Neuronal stem cell (in vitro differentiated cells): ENCODE measurements at regions not wholly inside any gene's neighbourhood (a gene's known extent, or its start where the extent isn't known, plus 50 kb on each side); places are given as distances from the start of the nearest gene placed in this dataset.

Experiments
- DNase-seq: peaks from one replicate; pipeline ENCODE4 v3.0.0-alpha.2; 2013; ENCODE audit warnings: low spot score
- H2AFZ ChIP-seq: one replicate; pipeline ENCODE4 v1.6.1; 2013; ENCODE audit warnings: mild to moderate bottlenecking, low read length, inconsistent platforms
- H2AK5ac ChIP-seq: 2 replicates; pipeline ENCODE4 v1.6.1; 2013; ENCODE audit warnings: low read depth, mild to moderate bottlenecking, inconsistent platforms, low read length, moderate library complexity, mixed read lengths
- H2BK120ac ChIP-seq: 2 replicates; pipeline ENCODE4 v1.6.1; 2013; ENCODE audit warnings: low read depth, mild to moderate bottlenecking, inconsistent platforms, low read length, moderate library complexity, mixed read lengths
- H2BK12ac ChIP-seq: one replicate; pipeline ENCODE4 v1.6.1; 2013; ENCODE audit warnings: low read length, inconsistent platforms
- H2BK15ac ChIP-seq: 2 replicates; pipeline ENCODE4 v1.6.1; 2013; ENCODE audit warnings: mild to moderate bottlenecking, low read length, inconsistent platforms, mixed read lengths
- H2BK5ac ChIP-seq: one replicate; pipeline ENCODE4 v1.6.1; 2013; ENCODE audit warnings: inconsistent platforms, mild to moderate bottlenecking, low read length, moderate library complexity
- H3K14ac ChIP-seq: one replicate; pipeline ENCODE4 v1.6.1; 2013; ENCODE audit warnings: low read length, inconsistent platforms
- H3K18ac ChIP-seq: 2 replicates; pipeline ENCODE4 v1.6.1; 2013; ENCODE audit warnings: low read length, inconsistent platforms
- H3K23ac ChIP-seq: 2 replicates; pipeline ENCODE4 v1.6.1; 2013; ENCODE audit warnings: low read depth, mild to moderate bottlenecking, mixed read lengths, low read length, inconsistent platforms; ENCODE audit not compliant: poor library complexity
- H3K27ac ChIP-seq: replicated peaks from 3 replicates; pipeline ENCODE4 v1.5.1; 2013; ENCODE audit warnings: low read length, inconsistent platforms
- H3K27me3 ChIP-seq, 3 experiments: 2 replicates each; pipeline ENCODE4 v1.6.1; 2013; ENCODE audit warnings: low read length in 3 of 3, mild to moderate bottlenecking in 2 of 3, inconsistent platforms in 1 of 3, low read depth in 1 of 3, mixed read lengths in 1 of 3, moderate library complexity in 1 of 3; ENCODE audit not compliant: control insufficient read depth in 3 of 3, insufficient read depth in 3 of 3
- H3K36me3 ChIP-seq, 2 donors: replicated peaks in 1 of 2; 2 replicates each; pipeline ENCODE4 v1.6.1; 2013; ENCODE audit warnings: low read length in 2 of 2; ENCODE audit not compliant: control insufficient read depth in 2 of 2, insufficient read depth in 2 of 2
- H3K4ac ChIP-seq: 2 replicates; pipeline ENCODE4 v1.6.1; 2013; ENCODE audit warnings: inconsistent platforms, mild to moderate bottlenecking, low read length, moderate library complexity
- H3K4me1 ChIP-seq, 2 donors: 1 replicate in 1 of 2; 2 replicates in 1 of 2; pipeline ENCODE4 v1.6.1; 2013; ENCODE audit warnings: low read length in 2 of 2, low read depth in 1 of 2; ENCODE audit not compliant: control insufficient read depth in 2 of 2, insufficient read depth in 1 of 2
- H3K4me2 ChIP-seq: one replicate; pipeline ENCODE4 v1.6.1; 2013; ENCODE audit warnings: mild to moderate bottlenecking, low read length, inconsistent platforms; ENCODE audit not compliant: insufficient read depth, poor library complexity, severe bottlenecking
- H3K4me3 ChIP-seq, 2 donors: 2 replicates each; pipeline ENCODE4 v1.5.1; 2013; ENCODE audit warnings: low read length in 2 of 2, mild to moderate bottlenecking in 2 of 2, inconsistent platforms in 1 of 2, moderate library complexity in 1 of 2
- H3K79me1 ChIP-seq: one replicate; pipeline ENCODE4 v1.6.1; 2013; ENCODE audit warnings: low read depth, mild to moderate bottlenecking, inconsistent platforms, low read length, moderate library complexity
- H3K9ac ChIP-seq: one replicate; pipeline ENCODE4 v1.6.1; 2013; ENCODE audit warnings: mild to moderate bottlenecking, low read depth, low read length, inconsistent platforms; ENCODE audit not compliant: poor library complexity
- H3K9me3 ChIP-seq, 2 donors: replicated peaks in 1 of 2; 2 replicates each; pipeline versions ENCODE3 to v1.6.1; 2013; ENCODE audit warnings: low read length in 2 of 2, mild to moderate bottlenecking in 2 of 2, inconsistent platforms in 1 of 2, low read depth in 1 of 2, mixed read lengths in 1 of 2, moderate library complexity in 1 of 2; ENCODE audit not compliant: control insufficient read depth in 2 of 2, insufficient read depth in 1 of 2
- H4K8ac ChIP-seq: one replicate; pipeline ENCODE4 v1.6.1; 2013; ENCODE audit warnings: low read depth, mild to moderate bottlenecking, inconsistent platforms, low read length, moderate library complexity
- H4K91ac ChIP-seq: one replicate; pipeline ENCODE4 v1.6.1; 2013; ENCODE audit warnings: low read length, low read depth, mild to moderate bottlenecking, inconsistent platforms; ENCODE audit not compliant: poor library complexity
- WGBS, 2 donors: extraction: QIAGEN DNeasy Blood & Tissue Kit; methylation state at CpG; one replicate each; pipeline ENCODE4 v1.1.7; 2013; ENCODE audit warnings: missing lambda C conversion rate in 2 of 2, mixed read lengths in 1 of 2; ENCODE audit not compliant: insufficient read length in 2 of 2, insufficient replicate concordance in 1 of 2; ENCODE audit errors: extremely low coverage in 2 of 2; 5-methylcytosine and 5-hydroxymethylcytosine counted together

DNA sequence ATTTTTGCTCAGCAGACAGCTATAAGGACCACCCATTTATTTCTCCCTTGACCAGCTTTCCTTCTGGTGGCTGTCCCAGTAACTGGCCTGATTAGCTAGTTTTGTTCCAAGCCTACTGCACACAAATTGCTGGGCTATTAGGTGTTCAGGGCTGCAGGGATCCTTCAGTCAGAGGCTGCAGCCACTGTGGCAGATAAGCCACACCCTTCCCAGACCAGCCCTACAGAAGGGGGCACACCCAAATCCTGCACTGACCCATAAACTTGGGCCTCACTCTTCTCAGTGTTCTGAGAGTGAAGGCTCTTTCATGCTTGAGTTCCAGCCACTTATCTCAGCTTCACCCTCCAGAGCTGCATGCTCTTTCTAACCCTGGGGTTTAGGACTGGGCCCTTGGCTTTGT, 200.0 kb downstream of the AASDHPPT start:
- peaks cover 0 to 1% of the 10 kb centered on the region in 2 donors for H3K4me1 ChIP-seq
- H2BK15ac ChIP-seq = no peak overlapping the region
- H3K18ac ChIP-seq = peak overlapping the region; percentile 17
- H3K14ac ChIP-seq = no peak overlapping the region
- no peaks in the 10 kb centered on the region for H3K27me3 ChIP-seq
- H4K91ac ChIP-seq = no peak overlapping the region
- no peak overlapping the region for H3K9ac ChIP-seq
- no peak overlapping the region for H3K4me2 ChIP-seq
- H3K79me1 ChIP-seq = no peaks in the 10 kb centered on the region
- H2BK5ac ChIP-seq = peak overlapping the region; percentile 18
- no peak overlapping the region for H2AK5ac ChIP-seq
- H2BK12ac ChIP-seq = no peak overlapping the region
- H3K27ac ChIP-seq = no peak overlapping the region
- no peaks in the 10 kb centered on the region for H3K9me3 ChIP-seq
- no peak overlapping the region for H4K8ac ChIP-seq
- H2BK120ac ChIP-seq = no peak overlapping the region
- H3K23ac ChIP-seq = no peak overlapping the region
- no peaks in the 10 kb centered on the region for H3K36me3 ChIP-seq
- no peak overlapping the region for H3K4me3 ChIP-seq
- H3K4ac ChIP-seq = no peak overlapping the region
- H2AFZ ChIP-seq = no peak overlapping the region
- DNase-seq = no peak

DNA sequence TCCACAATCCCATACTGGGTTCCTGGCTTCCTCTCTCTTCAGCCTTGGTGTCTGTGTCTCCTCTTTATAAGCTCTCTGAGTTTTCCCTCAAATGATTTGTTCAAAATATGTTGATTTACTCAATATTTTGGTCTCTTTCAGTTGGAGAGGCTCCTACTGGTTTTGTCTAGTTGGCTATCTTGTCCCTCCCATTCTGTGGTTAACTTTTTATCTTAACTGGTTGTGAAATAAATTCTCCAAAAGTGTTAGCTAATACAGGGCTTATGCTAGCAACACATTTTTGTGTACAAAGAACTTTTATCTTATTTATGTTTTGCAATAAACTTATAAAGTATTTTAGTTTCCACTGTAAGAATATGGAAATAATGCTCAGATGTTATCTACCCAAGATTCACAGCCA, 200.9 kb downstream of the AASDHPPT start:
- Histone ChIP-seq H3K4ac (no peak overlapping the region), H3K9ac (no peak overlapping the region), H3K14ac (no peak overlapping the region), H2BK15ac (no peak overlapping the region), H4K8ac (no peak overlapping the region), H3K4me3 (no peak overlapping the region), H4K91ac (no peak overlapping the region), H3K18ac (no peak overlapping the region), H3K9me3 (no peaks in the 10 kb centered on the region), H3K4me2 (no peak overlapping the region), H3K4me1 (peaks cover 0 to 1% of the 10 kb centered on the region in 2 donors), H2AFZ (no peak overlapping the region), H3K36me3 (no peaks in the 10 kb centered on the region), H2BK120ac (no peak overlapping the region), H3K23ac (no peak overlapping the region), H3K79me1 (no peaks in the 10 kb centered on the region), H2BK5ac (no peak overlapping the region), H3K27ac (no peak overlapping the region), H3K27me3 (no peaks in the 10 kb centered on the region), H2AK5ac (no peak overlapping the region), H2BK12ac (no peak overlapping the region)
- DNase-seq = no peak

DNA sequence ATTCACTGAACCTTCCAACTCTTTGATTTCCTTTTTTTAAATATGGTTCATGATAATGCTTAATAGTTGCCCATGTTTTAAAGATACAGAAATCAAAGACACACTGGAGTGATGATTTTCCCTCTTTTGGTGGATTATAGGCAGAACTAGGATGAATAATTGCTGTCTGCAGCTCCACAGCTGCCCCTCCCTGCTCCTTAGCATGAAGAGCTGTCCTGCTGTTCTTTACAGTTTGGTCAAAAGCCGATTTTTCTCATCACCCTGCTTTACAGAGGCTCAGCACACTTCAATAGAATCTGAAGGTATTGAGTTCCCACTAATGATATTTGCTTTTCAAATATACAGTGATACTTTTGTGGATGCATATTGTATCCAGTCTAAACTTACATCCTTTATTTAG, 202.6 kb downstream of the AASDHPPT start:
- no peak overlapping the region for H3K4me3 ChIP-seq
- H2BK15ac ChIP-seq = no peak overlapping the region
- no peaks in the 10 kb centered on the region for H3K9me3 ChIP-seq
- H3K18ac ChIP-seq = no peak overlapping the region
- H3K4me1 ChIP-seq = peaks cover 0 to 1% of the 10 kb centered on the region in 2 donors
- H3K14ac ChIP-seq = no peak overlapping the region
- no CpG with 5 or more reads among the region's 1 CpG for WGBS, 2 donors
- no peak overlapping the region for H4K91ac ChIP-seq
- no peak for DNase-seq
- no peak overlapping the region for H3K23ac ChIP-seq
- H2AK5ac ChIP-seq = no peak overlapping the region
- no peak overlapping the region for H2BK12ac ChIP-seq
- no peak overlapping the region for H3K27ac ChIP-seq
- no peaks in the 10 kb centered on the region for H3K27me3 ChIP-seq
- no peak overlapping the region for H3K9ac ChIP-seq
- no peak overlapping the region for H2BK5ac ChIP-seq
- H3K4ac ChIP-seq = no peak overlapping the region
- no peaks in the 10 kb centered on the region for H3K79me1 ChIP-seq
- H3K4me2 ChIP-seq = no peak overlapping the region
- H4K8ac ChIP-seq = no peak overlapping the region
- H2AFZ ChIP-seq = no peak overlapping the region
- H3K36me3 ChIP-seq = no peaks in the 10 kb centered on the region
- H2BK120ac ChIP-seq = no peak overlapping the region

DNA sequence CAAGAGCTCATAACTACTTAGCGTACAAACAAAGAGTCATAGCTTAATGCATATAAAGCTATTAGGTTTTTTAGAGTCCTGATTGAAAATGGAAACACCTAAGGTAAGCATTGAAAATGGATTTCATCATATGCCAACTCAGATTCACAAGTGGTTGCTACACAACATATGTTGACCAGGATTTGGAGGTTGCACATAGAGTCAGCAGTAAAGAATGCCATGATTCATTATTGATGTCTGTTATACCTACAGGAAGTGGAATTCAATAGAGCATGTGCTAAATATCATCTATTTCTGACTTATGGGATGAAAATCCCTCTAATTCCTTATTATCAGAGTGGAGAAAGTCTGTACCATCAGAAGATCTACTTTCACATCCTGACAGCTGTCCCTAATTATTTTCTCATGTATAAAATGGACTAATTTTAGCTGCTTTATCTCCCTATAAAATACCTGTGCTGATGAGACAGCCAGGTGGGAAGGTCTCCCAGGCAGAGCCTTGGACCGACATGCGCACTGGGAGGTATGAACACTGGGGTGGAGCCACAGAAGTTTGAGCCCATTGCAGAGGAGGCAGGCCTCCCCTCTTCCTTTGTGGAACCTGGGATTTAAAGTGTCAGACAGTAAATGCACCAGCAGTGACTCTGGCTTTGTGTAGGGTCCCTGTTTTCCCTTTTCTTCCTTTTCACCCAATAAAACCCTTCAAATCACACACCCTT, 204.2 kb downstream of the AASDHPPT start:
- WGBS, 2 donors = no CpG with 5 or more reads among the region's 3 CpGs

More for the DNA sequence above, 204.2 kb downstream of the AASDHPPT start:
- Histone ChIP-seq H4K8ac (no peak overlapping the region), H4K91ac (no peak overlapping the region), H3K9ac (no peak overlapping the region), H3K14ac (no peak overlapping the region), H2AFZ (no peak overlapping the region), H3K79me1 (no peaks in the 10 kb centered on the region), H3K27me3 (no peaks in the 10 kb centered on the region), H2BK120ac (no peak overlapping the region), H3K9me3 (no peaks in the 10 kb centered on the region), H2AK5ac (no peak overlapping the region), H2BK5ac (no peak overlapping the region), H3K4me3 (no peak overlapping the region), H3K18ac (no peak overlapping the region), H3K27ac (no peak overlapping the region), H3K4me2 (no peak overlapping the region), H3K4me1 (peaks cover 0 to 1% of the 10 kb centered on the region in 2 donors), H2BK15ac (no peak overlapping the region), H3K4ac (no peak overlapping the region), H3K23ac (no peak overlapping the region), H3K36me3 (no peaks in the 10 kb centered on the region), H2BK12ac (no peak overlapping the region)
- no peak for DNase-seq
